ENCODE measurements at regions not wholly inside any gene's neighbourhood (a gene's known extent, or its start where the extent isn't known, plus 50 kb on each side); places are given as distances from the start of the nearest gene placed in this dataset.

GRCh38 chr13:75161804-75162203 is 320.2 kb downstream of the TBC1D4 start:
- Mint-ChIP-seq H3K27me3 (ENCODE audit: low read depth) (no peaks in the 10 kb centered on the region), H3K36me3 (peaks cover 4% of the 10 kb centered on the region; the same call in 1 of the 2 replicates), H3K4me3 (no peak overlapping the region), H3K4me1 (peaks cover 20% of the 10 kb centered on the region), H3K27ac (no peak overlapping the region), H3K9me3 (peaks cover 20% of the 10 kb centered on the region)
- POLR2A ChIA-PET = interaction anchor here (0.5 kb wide), 1 partner anchor 279 kb away, joined by 3 read pairs; no protein-coding TSS in a partner anchor
- TF ChIP-seq ZNF121 (CRISPR knock-in tag; IDR thresholded peaks at IDR 0.05) = no peak
- no peak for TF ChIP-seq CDX4 (CRISPR knock-in tag; IDR thresholded peaks at IDR 0.05; ENCODE audit: borderline replicate concordance)
- TF ChIP-seq PRDM15 (CRISPR knock-in tag; IDR thresholded peaks at IDR 0.05) = no peak
- no peak for TF ChIP-seq SMAD3 (CRISPR knock-in tag; IDR thresholded peaks at IDR 0.05; ENCODE audit: borderline replicate concordance)
- no peak for TF ChIP-seq ZBTB21 (CRISPR knock-in tag; IDR thresholded peaks at IDR 0.05; ENCODE audit: borderline replicate concordance)
- TF ChIP-seq PREB (CRISPR knock-in tag; IDR thresholded peaks at IDR 0.05; ENCODE audit: borderline replicate concordance) = no peak
- no peak for TF ChIP-seq ZNF219 (CRISPR knock-in tag; IDR thresholded peaks at IDR 0.05; ENCODE audit: borderline replicate concordance)
- no peak for TF ChIP-seq RELA (CRISPR knock-in tag; IDR thresholded peaks at IDR 0.05; ENCODE audit: borderline replicate concordance)
- peak; percentile 29 for DNase-seq (ENCODE audit: low spot score)
- CTCF ChIA-PET = no interaction called here
- ATAC-seq = peak; percentile 96

GRCh38 chr13:75160984-75161383 is 321.0 kb downstream of the TBC1D4 start:
- POLR2A ChIA-PET = no interaction called here
- H3K4me1 Mint-ChIP-seq = peaks cover 20% of the 10 kb centered on the region
- no peak overlapping the region for H3K27ac Mint-ChIP-seq
- H3K9me3 Mint-ChIP-seq = peaks cover 28% of the 10 kb centered on the region
- H3K4me3 Mint-ChIP-seq = no peak overlapping the region
- ATAC-seq = no peak
- CTCF ChIA-PET = no interaction called here
- H3K27me3 Mint-ChIP-seq (ENCODE audit: low read depth) = no peaks in the 10 kb centered on the region
- no peak for DNase-seq (ENCODE audit: low spot score)
- peaks cover 11% of the 10 kb centered on the region for H3K36me3 Mint-ChIP-seq
- no peak for TF ChIP-seq JAZF1 (CRISPR knock-in tag; IDR thresholded peaks at IDR 0.05)
- no peak for TF ChIP-seq ARID4B (CRISPR knock-in tag; IDR thresholded peaks at IDR 0.05; ENCODE audit: borderline replicate concordance)
- no peak for TF ChIP-seq PRRX2 (CRISPR knock-in tag; IDR thresholded peaks at IDR 0.05)
- TF ChIP-seq ZNF263 (CRISPR knock-in tag; IDR thresholded peaks at IDR 0.05; ENCODE audit: low read depth) = no peak
- no peak for TF ChIP-seq ZSCAN18 (CRISPR knock-in tag; IDR thresholded peaks at IDR 0.05)
- no peak for TF ChIP-seq NR2C2 (CRISPR knock-in tag; IDR thresholded peaks at IDR 0.05)
- no peak for TF ChIP-seq TEAD4 (CRISPR knock-in tag; IDR thresholded peaks at IDR 0.05)
- no peak for TF ChIP-seq ZNF425 (CRISPR knock-in tag; conservative IDR thresholded peaks at IDR 0.05)
- TF ChIP-seq CREB1 (CRISPR knock-in tag; IDR thresholded peaks at IDR 0.05) = no peak
- TF ChIP-seq SMAD4 (CRISPR knock-in tag; IDR thresholded peaks at IDR 0.05) = no peak
- no peak for TF ChIP-seq ZBTB43 (CRISPR knock-in tag; IDR thresholded peaks at IDR 0.05)

Data from WTC11 (cell line).